Suprapubic skin (tissue), 3 donors: ENCODE measurements at regions not wholly inside any gene's neighbourhood (a gene's known extent, or its start where the extent isn't known, plus 50 kb on each side); places are given as distances from the start of the nearest gene placed in this dataset.

ENCODE experiments used
- EP300 ChIP-seq: sonication (generic); formaldehyde crosslinking; IDR thresholded peaks from one replicate; pipeline ENCODE4 v1.6.1; 2017; ENCODE audit warnings: antibody characterized with exemption
- POLR2A ChIP-seq, 2 donors: fragments of 450-650 bp; IDR thresholded peaks; one replicate each; pipeline ENCODE4 v1.6.1; 2017; ENCODE audit warnings: antibody characterized with exemption in 2 of 2, mild to moderate bottlenecking in 2 of 2, moderate library complexity in 2 of 2
- TF ChIP-seq, protein P1 (sequence below), 2 donors: fragments of 200-600 bp in 1 of 2; fragments of 450-650 bp in 1 of 2; sonication (generic) in 1 of 2; IDR thresholded peaks; one replicate each; pipeline ENCODE4 v1.5.1; 2016 to 2019; ENCODE audit warnings: antibody characterized with exemption in 2 of 2, mild to moderate bottlenecking in 1 of 2, moderate library complexity in 1 of 2

DNA sequence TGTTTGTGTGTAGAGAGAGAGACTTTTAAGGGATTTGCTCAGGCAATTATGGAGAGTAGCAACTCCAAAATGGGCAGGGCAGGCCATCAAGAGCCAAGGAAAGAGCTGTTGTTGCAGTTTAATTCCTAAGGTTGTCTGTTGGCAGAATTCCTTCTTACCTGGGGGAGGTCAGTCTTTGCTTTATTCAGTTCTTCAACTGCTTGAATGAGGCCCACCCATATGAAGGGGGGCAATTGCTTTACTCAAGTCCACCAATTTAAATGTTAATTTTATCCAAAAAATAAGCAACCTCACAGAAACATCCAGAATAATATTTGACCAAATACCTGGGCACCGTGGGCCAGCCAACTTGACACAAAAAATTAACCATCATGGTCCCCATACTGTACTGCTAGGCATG, 137.7 kb upstream of the KLHL25 start:
- TF ChIP-seq, protein P1, sequence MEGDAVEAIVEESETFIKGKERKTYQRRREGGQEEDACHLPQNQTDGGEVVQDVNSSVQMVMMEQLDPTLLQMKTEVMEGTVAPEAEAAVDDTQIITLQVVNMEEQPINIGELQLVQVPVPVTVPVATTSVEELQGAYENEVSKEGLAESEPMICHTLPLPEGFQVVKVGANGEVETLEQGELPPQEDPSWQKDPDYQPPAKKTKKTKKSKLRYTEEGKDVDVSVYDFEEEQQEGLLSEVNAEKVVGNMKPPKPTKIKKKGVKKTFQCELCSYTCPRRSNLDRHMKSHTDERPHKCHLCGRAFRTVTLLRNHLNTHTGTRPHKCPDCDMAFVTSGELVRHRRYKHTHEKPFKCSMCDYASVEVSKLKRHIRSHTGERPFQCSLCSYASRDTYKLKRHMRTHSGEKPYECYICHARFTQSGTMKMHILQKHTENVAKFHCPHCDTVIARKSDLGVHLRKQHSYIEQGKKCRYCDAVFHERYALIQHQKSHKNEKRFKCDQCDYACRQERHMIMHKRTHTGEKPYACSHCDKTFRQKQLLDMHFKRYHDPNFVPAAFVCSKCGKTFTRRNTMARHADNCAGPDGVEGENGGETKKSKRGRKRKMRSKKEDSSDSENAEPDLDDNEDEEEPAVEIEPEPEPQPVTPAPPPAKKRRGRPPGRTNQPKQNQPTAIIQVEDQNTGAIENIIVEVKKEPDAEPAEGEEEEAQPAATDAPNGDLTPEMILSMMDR (IDR thresholded peaks at IDR 0.05): no peak
- TF ChIP-seq EP300: no peak
- no peak for TF ChIP-seq POLR2A (IDR thresholded peaks at IDR 0.05)
